ENCODE measurements at regions not wholly inside any gene's neighbourhood (a gene's known extent, or its start where the extent isn't known, plus 50 kb on each side); places are given as distances from the start of the nearest gene placed in this dataset.

- DNase-seq (ENCODE audit: low read depth in 4 of 4, low spot score in 3 of 4): no peak
Observed at GRCh38 chr3:13266005-13266404, 154.1 kb downstream of the NUP210 start.

- no peak for DNase-seq (ENCODE audit: low read depth in 4 of 4, low spot score in 3 of 4)
Observed at GRCh38 chr3:13265507-13265906, 154.6 kb downstream of the NUP210 start.

DNA sequence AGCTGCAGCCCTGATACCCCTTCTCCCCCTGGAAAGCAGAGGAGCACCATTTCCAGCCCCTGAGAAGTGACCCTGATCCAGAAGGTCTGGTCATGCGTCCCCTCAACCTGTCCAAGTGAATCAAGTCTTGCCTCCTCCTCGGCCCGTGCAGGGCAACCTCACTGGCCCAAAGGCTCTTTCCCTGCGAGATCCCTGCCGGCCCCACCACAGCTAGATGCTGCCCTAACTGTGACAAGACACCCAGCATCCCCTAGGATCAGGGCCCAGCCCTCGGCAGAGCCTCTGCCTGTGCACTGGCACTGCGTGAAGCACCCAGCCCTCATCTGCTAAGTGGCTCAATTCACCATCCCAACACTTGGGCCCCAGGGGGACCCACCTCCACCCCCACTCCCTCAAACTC is 155.1 kb downstream of the NUP210 start:
- DNase-seq (ENCODE audit: low read depth in 4 of 4, low spot score in 3 of 4): no peak

DNA sequence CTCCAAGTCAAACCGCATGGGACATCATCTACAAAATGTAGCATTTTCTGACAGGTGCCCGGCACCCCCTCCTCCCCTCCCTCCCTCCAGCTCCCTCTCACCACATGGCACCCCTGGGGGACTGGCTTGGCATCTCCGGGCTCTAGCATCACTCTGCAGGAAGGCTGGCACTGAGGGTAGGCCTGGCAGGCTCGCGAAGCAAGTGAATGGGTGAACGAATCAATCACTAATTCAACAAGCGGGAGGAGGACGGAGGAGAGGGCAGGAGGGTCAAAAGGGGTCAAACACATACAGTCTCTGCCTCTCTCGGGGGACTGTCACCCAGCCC is 155.7 kb downstream of the NUP210 start:
- DNase-seq (ENCODE audit: low read depth in 4 of 4, low spot score in 3 of 4): no peak

GRCh38 chr3:13263770-13264467 is 156.2 kb downstream of the NUP210 start:
- DNase-seq (ENCODE audit: low read depth in 4 of 4, low spot score in 3 of 4): no peak

DNA sequence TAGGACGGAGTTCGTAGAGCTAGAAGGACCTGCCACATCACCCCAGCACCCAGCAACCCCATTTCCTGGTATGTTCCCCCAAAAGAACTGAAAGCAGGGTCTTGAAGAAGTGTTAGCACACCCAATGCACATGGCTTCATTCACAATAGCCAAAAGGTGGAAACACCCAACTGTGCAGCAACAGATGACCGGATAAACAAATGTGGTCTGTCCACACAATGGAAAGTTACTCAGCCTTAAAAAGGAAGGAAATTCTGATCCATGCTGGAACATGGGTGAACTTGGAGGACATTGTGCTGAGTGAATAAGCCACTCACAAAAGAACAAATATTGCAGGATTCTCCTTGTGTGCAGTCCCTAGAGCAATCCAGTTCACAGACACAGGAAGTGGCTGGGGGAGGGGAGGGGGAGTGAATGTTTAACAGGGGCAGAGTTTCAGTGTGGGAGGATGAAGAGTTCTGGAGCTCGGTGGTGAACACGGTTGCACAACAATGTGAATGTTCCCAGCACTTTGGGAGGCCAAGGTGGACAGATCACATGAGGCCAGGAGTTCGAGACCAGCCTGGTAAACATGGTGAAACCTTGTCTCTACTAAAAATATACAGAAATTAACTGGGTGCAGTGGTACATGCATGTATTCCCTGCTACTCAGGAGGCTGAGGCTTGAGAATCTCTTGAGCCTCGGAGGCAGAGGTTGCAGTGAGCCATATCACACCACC is 157.5 kb downstream of the NUP210 start:
- DNase-seq (ENCODE audit: low read depth in 4 of 4, low spot score in 3 of 4): no peak

- no peak for DNase-seq (ENCODE audit: low read depth in 4 of 4, low spot score in 3 of 4)
Observed at GRCh38 chr3:13261892-13262291, 158.2 kb downstream of the NUP210 start.

- no peak for DNase-seq (ENCODE audit: low read depth in 4 of 4, low spot score in 3 of 4)
Observed at GRCh38 chr3:13261104-13261830, 158.9 kb downstream of the NUP210 start.

DNA sequence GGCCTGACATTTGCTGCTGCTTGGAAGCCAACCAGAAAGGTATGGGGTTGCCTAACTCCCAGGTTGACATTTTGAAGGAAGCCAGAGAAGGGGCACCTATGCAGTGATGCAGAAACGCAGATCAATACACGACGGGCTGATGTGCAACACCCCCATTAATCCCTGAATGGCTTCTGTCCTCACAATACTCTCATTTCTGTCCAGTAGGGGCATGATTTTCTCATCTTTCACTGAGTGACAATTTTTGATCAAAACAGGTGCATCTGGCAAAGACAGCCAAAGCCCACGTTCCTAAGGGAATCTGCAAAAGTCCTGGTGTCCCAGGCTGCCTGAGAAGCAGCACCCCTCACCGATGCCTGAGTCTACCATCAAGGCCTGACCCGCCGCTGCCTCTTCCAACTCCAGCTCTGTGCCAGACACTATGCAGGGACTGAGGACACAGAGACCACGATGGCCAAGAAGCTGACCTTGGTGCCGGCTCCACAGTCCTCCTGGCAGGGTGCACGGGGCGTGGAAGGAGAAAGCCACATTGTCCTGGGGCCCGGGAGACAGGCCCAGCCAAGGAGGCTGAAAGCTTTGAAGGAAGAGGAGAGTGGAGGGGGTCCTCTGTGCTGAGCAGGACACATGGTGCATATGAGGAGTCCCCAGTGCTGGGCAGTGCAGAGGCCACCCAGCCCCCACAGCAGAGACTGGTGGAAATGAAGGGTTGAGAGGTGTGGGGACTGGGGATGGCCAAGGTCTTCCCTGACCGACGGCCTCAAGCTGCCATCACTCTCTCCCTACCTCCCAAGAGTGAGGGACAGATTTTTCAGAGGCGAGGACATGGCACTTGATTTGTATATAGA is 159.6 kb downstream of the NUP210 start:
- DNase-seq (ENCODE audit: low read depth in 4 of 4, low spot score in 3 of 4): no peak

DNA sequence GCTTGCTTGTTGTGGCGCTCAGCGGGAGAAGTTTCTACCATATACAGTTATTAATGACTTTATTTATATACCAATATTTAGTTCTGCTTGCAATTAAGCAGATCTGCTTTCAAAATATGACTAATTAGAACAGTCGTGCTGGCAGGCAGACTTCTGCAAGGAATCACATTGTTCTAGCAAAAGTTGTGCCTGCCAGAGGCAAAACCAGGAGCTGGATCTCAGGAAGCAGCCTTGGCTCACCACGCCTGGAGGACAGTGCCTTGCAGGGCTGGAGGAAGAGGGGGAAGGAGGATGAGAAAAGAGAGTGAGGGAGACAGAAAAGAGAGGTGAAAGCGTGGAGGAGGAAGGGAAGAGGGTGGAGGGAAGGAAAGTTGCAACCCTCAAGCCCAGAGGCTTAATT is 160.3 kb downstream of the NUP210 start:
- no peak for DNase-seq (ENCODE audit: low read depth in 4 of 4, low spot score in 3 of 4)

DNA sequence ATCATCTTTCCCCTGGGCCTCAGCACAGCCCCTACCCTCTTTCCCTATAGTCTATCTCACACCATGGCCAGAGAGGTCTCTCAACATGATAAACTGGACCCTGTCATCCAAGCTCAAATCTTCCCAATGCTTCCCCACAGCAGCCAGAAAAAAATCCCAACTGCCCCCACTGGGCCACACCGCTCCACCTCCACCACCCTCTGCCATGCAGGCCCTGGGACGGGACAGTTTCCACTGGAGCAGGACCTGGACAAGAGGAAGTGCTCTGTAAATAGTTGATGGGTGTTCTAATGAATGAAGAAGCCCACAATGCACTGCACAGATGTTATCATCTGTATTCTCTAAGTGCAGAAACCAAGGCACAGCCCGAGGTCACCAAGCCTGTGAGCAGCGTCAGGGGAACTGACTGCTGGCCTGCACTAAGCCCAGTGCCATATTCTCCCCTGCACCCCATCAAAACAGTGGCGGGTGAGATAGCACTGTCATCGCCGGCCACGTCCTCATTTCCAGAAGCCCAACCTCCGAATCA is 161.1 kb downstream of the NUP210 start:
- no peak for DNase-seq (ENCODE audit: low read depth in 4 of 4, low spot score in 3 of 4)

DNA sequence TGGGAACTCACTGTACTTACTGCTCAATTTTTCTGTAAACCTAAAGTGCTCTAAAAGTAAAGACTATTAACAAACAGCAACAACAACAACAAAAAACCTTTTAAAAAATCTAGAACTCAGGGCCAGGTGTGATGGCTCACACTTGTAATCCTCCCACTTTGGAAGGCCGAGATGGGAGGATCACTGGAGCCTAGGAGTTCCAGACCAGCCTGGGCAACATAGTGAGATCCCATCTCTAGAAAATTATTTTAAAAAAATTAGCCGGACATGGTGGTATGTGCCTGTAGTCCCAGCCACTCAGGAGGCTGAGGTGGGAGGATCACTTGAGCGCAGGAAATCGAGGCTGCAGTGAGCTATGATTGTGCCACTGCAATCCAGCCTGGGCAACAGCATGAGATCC is 161.8 kb downstream of the NUP210 start:
- DNase-seq (ENCODE audit: low read depth in 4 of 4, low spot score in 3 of 4): no peak

GRCh38 chr3:13257666-13258065 is 162.5 kb downstream of the NUP210 start:
- DNase-seq (ENCODE audit: low read depth in 4 of 4, low spot score in 3 of 4): no peak

GRCh38 chr3:13256845-13257244 is 163.3 kb downstream of the NUP210 start:
- no peak for DNase-seq (ENCODE audit: low read depth in 4 of 4, low spot score in 3 of 4)

- DNase-seq (ENCODE audit: low read depth in 4 of 4, low spot score in 3 of 4): no peak
Observed at GRCh38 chr3:13254028-13254951, 165.8 kb downstream of the NUP210 start.

DNA sequence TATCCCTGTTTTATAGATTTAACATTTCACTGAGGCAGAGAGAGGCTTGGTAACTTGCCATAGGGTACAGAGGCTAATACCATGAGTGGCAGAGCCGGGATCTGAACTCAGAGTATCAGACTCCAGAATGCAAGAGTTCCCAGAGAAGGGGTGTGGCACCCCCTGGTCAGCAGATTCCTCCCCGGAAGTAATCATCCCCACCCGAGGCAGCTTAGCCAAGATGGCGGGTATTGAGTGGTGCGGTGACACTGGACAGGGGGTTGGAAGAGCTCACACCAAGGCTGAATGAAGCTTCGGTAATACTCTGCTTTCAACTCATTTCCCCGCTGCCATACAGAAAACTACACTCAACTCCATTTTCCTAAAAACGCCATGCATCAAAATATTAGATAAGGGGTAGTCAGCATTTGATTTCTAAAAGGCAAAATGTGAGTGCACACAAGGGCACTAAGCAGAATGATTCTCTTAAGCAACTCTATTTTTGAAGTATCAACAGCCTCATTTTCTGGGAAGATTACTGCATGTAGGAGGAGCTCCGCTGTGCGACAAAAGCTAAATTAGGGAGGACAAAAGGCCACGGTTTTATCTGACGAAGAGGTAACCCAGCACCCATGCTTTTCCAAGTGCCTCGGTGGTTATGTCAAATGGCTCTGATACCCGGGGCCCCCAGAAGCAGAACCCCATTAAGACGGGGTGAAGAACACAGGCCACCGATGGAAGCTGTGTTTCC is 166.7 kb downstream of the NUP210 start:
- DNase-seq (ENCODE audit: low read depth in 4 of 4, low spot score in 3 of 4): no peak

GRCh38 chr3:13252207-13252606 is 167.9 kb downstream of the NUP210 start:
- DNase-seq (ENCODE audit: low read depth in 4 of 4, low spot score in 3 of 4): no peak

GRCh38 chr3:13251166-13251903 is 168.8 kb downstream of the NUP210 start:
- no peak for DNase-seq (ENCODE audit: low read depth in 4 of 4, low spot score in 3 of 4)

Data from right renal pelvis (tissue), 4 donors.